Osteocyte (in vitro differentiated cells): ENCODE measurements at regions not wholly inside any gene's neighbourhood (a gene's known extent, or its start where the extent isn't known, plus 50 kb on each side); places are given as distances from the start of the nearest gene placed in this dataset.

ENCODE experiments used
- DNase-seq: peaks from one replicate; pipeline ENCODE4 v3.0.0; 2021; ENCODE audit warnings: mixed read lengths; ENCODE audit not compliant: unreplicated experiment; ENCODE audit errors: extremely low spot score
- H3K27ac Mint-ChIP-seq: one replicate; pipeline ENCODE4 v1.8.0; 2021; ENCODE audit warnings: mild to moderate bottlenecking, mixed read lengths; ENCODE audit not compliant: unreplicated experiment
- H3K27me3 Mint-ChIP-seq: one replicate; pipeline ENCODE4 v1.8.0; 2021; ENCODE audit warnings: mixed read lengths; ENCODE audit not compliant: unreplicated experiment
- H3K36me3 Mint-ChIP-seq: one replicate; pipeline ENCODE4 v1.8.0; 2021; ENCODE audit warnings: mixed read lengths; ENCODE audit not compliant: unreplicated experiment
- H3K4me1 Mint-ChIP-seq: one replicate; pipeline ENCODE4 v1.8.0; 2021; ENCODE audit warnings: mixed read lengths; ENCODE audit not compliant: unreplicated experiment
- H3K4me3 Mint-ChIP-seq: one replicate; pipeline ENCODE4 v1.8.0; 2021; ENCODE audit warnings: mild to moderate bottlenecking, moderate library complexity, mixed read lengths; ENCODE audit not compliant: unreplicated experiment
- H3K9me3 Mint-ChIP-seq: one replicate; pipeline ENCODE4 v1.8.0; 2021; ENCODE audit warnings: mixed read lengths; ENCODE audit not compliant: unreplicated experiment
- TF ChIP-seq, protein P1 (sequence below): fragments of 200-600 bp; sonication (generic); IDR thresholded peaks from 2 replicates; pipeline ENCODE4 v1.5.0; 2021; ENCODE audit warnings: antibody characterized with exemption, mild to moderate bottlenecking, moderate library complexity

DNA sequence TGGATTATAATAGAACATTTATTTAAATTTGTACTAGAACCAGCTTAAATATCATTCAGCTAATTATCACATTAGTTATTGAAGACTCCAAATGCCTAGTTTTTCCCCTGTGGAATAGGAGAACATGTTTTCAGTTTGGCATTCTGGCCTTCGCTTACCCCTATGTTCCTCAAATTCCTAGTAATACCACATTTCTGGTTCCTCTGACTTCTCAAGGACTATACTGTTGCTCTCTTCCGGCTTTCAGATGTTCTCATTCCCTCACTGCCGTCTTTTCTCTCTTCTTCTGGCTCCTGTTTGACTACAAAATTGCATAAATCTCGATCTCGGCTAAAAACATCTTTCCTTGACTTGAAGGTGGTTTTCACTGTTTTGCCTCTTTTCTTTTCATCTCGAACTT lies 71.8 kb upstream of the KHDRBS2 start:
- no peaks in the 10 kb centered on the region for H3K4me1 Mint-ChIP-seq
- H3K36me3 Mint-ChIP-seq, result no peaks in the 10 kb centered on the region
- no peak for DNase-seq
- TF ChIP-seq, protein P1, sequence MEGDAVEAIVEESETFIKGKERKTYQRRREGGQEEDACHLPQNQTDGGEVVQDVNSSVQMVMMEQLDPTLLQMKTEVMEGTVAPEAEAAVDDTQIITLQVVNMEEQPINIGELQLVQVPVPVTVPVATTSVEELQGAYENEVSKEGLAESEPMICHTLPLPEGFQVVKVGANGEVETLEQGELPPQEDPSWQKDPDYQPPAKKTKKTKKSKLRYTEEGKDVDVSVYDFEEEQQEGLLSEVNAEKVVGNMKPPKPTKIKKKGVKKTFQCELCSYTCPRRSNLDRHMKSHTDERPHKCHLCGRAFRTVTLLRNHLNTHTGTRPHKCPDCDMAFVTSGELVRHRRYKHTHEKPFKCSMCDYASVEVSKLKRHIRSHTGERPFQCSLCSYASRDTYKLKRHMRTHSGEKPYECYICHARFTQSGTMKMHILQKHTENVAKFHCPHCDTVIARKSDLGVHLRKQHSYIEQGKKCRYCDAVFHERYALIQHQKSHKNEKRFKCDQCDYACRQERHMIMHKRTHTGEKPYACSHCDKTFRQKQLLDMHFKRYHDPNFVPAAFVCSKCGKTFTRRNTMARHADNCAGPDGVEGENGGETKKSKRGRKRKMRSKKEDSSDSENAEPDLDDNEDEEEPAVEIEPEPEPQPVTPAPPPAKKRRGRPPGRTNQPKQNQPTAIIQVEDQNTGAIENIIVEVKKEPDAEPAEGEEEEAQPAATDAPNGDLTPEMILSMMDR, result no peak
- peaks cover 7% of the 10 kb centered on the region for H3K9me3 Mint-ChIP-seq
- no peak overlapping the region for H3K4me3 Mint-ChIP-seq
- H3K27ac Mint-ChIP-seq, result no peak overlapping the region
- no peaks in the 10 kb centered on the region for H3K27me3 Mint-ChIP-seq

DNA sequence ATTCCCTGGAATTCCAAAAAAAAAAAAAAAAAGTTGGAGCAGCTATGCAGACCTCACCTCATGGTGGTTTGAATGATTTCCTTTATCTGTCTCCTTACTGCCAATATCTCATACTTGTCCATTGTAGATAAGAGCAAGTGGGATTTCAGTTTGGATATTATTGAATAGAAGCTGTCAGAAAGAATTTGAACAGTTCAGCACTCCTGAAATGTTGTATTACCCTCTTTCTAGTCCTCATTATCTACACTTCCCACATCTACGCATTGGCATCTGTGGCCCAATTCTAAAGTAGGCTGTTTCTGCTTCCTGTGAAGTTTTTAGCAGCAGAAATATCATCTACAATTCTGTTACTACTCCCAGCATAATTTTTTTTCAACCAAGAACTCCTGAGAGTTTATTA lies 68.2 kb upstream of the KHDRBS2 start:
- TF ChIP-seq, protein P1, result no peak
- Mint-ChIP-seq H3K4me1 (no peaks in the 10 kb centered on the region), H3K36me3 (no peaks in the 10 kb centered on the region), H3K4me3 (no peak overlapping the region), H3K27me3 (no peaks in the 10 kb centered on the region), H3K27ac (no peak overlapping the region), H3K9me3 (peaks cover under 1% of the 10 kb centered on the region)
- DNase-seq, result no peak

DNA sequence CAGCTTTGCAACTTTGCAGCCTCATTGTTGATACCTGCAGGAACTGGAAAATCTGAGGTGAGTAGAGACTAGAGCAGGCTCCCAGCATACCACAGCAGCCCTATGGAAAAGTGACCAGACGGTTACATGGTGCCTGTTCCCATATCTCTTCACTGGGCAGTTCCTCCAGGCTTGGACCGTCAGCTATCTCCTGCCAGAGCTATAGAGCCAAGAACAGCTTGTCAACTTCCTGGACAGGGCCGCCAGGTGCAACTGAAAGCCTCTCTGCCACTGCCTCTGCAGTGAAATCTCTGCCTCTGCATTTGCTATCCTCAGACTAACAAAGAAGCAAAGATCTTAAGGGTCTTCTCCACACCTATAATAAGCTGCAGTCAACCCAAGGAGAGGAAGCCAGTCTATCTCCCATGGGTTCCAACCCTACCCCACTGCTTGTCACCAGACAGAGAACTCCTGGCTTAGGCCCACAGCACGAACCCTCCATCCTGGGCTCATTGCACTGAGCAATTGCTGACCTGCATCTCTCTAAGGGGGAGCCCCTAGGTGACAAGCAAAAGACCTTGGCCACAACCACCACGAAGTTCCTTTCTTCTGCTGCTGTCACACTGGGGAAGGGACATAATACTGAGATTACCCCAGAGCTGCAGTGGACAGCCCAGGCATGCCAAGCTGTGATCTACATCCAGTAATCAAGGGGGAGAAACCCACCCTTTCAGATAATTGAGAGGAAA lies 60.1 kb upstream of the KHDRBS2 start:
- Mint-ChIP-seq H3K4me3 (no peak overlapping the region), H3K27ac (no peak overlapping the region), H3K36me3 (no peaks in the 10 kb centered on the region), H3K4me1 (no peaks in the 10 kb centered on the region), H3K27me3 (no peaks in the 10 kb centered on the region), H3K9me3 (peaks cover 31% of the 10 kb centered on the region)
- no peak for DNase-seq
- TF ChIP-seq, protein P1, result no peak

DNA sequence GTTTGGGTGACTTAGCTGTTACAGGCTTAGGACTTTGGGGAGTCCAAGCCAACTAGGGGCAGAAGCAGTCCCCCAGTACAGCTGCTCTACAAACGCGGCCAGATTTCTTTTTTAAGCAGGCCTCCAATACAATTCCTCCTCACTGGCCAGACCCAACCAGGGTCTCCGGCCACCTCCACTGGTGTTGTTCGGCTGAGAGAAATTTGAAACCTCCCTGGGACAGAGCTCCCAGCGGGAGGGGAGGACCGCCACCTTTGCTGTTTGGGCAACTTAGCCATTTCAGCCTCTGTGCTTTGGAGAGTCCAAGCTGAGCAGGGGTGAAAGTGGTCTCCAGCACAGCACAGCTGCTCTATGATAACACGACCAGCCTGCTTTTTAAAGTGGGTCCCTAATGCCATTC lies 59.4 kb upstream of the KHDRBS2 start:
- Mint-ChIP-seq H3K4me1 (no peaks in the 10 kb centered on the region), H3K9me3 (peaks cover 36% of the 10 kb centered on the region), H3K27me3 (no peaks in the 10 kb centered on the region), H3K27ac (no peak overlapping the region), H3K4me3 (no peak overlapping the region), H3K36me3 (no peaks in the 10 kb centered on the region)
- no peak for DNase-seq
- TF ChIP-seq, protein P1, result no peak

DNA sequence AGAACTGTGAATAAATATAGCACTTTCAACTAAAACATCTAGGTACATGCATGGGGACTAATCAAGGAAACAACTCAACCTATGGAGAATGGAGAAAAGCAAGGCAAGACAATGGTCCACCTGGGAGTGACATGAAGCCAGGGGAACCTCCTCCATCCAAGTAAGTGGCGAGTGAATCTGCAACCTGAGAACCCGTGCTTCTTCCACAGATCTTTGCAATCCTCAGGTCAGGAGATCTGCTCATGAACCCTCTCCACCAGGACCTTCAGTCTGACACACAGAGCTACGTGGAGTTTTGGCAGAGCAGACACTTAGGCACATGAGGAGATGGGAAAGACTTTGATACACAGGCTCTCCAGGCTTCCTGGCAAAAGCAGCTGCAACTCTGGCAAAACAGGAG lies 58.8 kb upstream of the KHDRBS2 start:
- Mint-ChIP-seq H3K27ac (no peak overlapping the region), H3K36me3 (no peaks in the 10 kb centered on the region), H3K4me1 (no peaks in the 10 kb centered on the region), H3K27me3 (no peaks in the 10 kb centered on the region), H3K9me3 (peaks cover 41% of the 10 kb centered on the region), H3K4me3 (no peak overlapping the region)
- DNase-seq, result no peak
- TF ChIP-seq, protein P1, result no peak
